Erythroblast (primary cell): ENCODE measurements at regions not wholly inside any gene's neighbourhood (a gene's known extent, or its start where the extent isn't known, plus 50 kb on each side); places are given as distances from the start of the nearest gene placed in this dataset.

Experiments used
- GATA1 ChIP-seq: IDR thresholded peaks from 2 replicates; pipeline ENCODE4 v1.6.1; 2011; ENCODE audit warnings: low read depth, mild to moderate bottlenecking, control low read depth, low read length, moderate library complexity
- POLR2A ChIP-seq: IDR thresholded peaks from 2 replicates; pipeline ENCODE4 v1.6.1; 2011; ENCODE audit warnings: mild to moderate bottlenecking, low read length

DNA sequence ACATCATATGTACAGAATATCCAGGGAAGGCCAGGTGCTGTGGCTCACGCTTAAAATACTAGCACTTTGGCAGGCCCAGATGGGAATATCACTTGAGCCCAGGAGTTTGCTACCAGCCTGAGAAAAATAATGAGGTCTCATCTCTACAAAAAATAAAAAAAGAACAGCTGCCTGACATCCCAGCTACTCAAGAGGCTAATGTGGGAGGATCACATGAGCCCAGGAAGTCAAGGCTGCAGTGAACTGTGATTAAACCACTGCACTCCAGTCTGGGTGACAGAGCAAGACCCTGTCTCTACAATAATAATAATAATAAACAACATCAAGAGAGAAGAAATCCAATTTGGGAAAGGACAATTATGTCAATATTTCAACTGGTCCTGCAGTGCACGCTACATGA lies 1433.9 kb downstream of the CDY2B start:
- TF ChIP-seq POLR2A: no peak
- no peak for TF ChIP-seq GATA1
